ENCODE measurements at regions not wholly inside any gene's neighbourhood (a gene's known extent, or its start where the extent isn't known, plus 50 kb on each side); places are given as distances from the start of the nearest gene placed in this dataset.

- no peak for TF ChIP-seq Cebpa-rat (IDR thresholded peaks at IDR 0.05)
- Histone ChIP-seq H3K27me3 (no peaks in the 10 kb centered on the region), H3K4me3 (no peak overlapping the region), H3K4me2 (no peak overlapping the region), H4K20me1 (no peaks in the 10 kb centered on the region), H3K9ac (no peak overlapping the region), H3K9me3 (no peaks in the 10 kb centered on the region), H3K27ac (no peak overlapping the region), H3K36me3 (no peaks in the 10 kb centered on the region), H3K4me1 (no peaks in the 10 kb centered on the region)
These were observed 573.0 kb downstream of the FOXG1 start for GRCh38 chr14:29339494-29340172.

DNA sequence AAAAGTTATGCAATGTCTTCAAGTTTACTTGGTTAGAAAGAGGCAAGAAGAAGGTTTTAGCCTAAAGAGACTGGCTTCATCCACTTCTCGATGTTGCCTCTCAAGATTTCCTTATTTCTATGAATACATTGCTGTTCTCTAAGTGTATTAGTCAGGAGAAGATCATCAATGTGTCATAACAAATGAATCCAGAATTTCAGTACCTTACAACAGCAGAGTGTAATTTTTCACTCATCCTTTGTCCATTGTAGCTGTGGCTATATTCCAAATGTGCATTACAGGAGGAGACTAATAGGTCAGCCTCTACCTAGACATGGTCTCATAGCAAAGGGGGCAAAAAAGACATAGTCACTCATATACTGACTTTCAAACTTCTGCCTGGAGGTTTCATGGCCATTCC is 579.1 kb downstream of the PRKD1 start:
- no peak for TF ChIP-seq Cebpa-rat (IDR thresholded peaks at IDR 0.05)
- Histone ChIP-seq H3K27me3 (no peaks in the 10 kb centered on the region), H3K4me1 (no peaks in the 10 kb centered on the region), H3K36me3 (no peaks in the 10 kb centered on the region), H3K9me3 (no peaks in the 10 kb centered on the region), H3K27ac (no peak overlapping the region), H3K9ac (no peak overlapping the region), H3K4me2 (no peak overlapping the region), H4K20me1 (no peaks in the 10 kb centered on the region), H3K4me3 (no peak overlapping the region)

- H3K4me1 ChIP-seq: no peaks in the 10 kb centered on the region
- H3K4me3 ChIP-seq: no peak overlapping the region
- H3K27me3 ChIP-seq: no peaks in the 10 kb centered on the region
- H3K27ac ChIP-seq: no peak overlapping the region
- H4K20me1 ChIP-seq: no peaks in the 10 kb centered on the region
- no peak for TF ChIP-seq Cebpa-rat (IDR thresholded peaks at IDR 0.05)
- no peaks in the 10 kb centered on the region for H3K36me3 ChIP-seq
- H3K9ac ChIP-seq: no peak overlapping the region
- no peaks in the 10 kb centered on the region for H3K9me3 ChIP-seq
- H3K4me2 ChIP-seq: no peak overlapping the region
These were observed 577.2 kb downstream of the PRKD1 start for GRCh38 chr14:29350496-29350895.

DNA sequence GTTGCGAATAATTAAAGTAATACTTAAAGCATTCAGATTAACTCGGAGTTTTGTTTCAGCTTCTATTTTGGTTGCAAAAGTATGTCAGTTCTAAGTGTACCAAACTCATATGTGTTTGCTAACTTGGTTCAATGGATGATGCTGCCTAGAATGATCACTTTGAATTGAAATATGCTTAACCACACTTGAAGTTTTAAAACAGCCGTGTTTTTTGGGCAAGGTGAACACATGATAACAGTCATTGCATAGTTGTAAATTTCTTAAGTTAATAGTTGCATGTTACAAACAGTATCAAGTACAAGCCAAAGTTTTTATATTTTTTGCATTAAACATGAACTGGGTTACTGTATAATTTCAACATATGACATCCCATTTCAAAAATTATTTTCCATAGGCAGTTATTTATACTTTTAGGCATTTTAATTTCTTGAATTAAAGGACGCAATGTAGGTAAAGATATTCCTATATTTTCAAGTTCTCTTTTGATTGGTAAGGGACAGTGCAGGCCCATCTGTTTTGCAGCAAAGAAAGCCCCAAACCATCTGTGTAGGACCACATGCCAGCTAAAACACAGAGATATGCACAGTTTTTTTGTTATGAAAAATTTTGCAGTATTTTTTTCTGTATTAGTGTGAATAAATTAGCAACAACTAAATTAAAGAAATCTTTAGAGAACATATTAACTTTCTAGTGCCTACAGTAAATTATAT is 575.5 kb downstream of the PRKD1 start:
- Histone ChIP-seq H3K36me3 (no peaks in the 10 kb centered on the region), H3K9me3 (no peaks in the 10 kb centered on the region), H3K9ac (no peak overlapping the region), H3K4me2 (no peak overlapping the region), H3K4me1 (no peaks in the 10 kb centered on the region), H3K4me3 (no peak overlapping the region), H3K27me3 (no peaks in the 10 kb centered on the region), H4K20me1 (no peaks in the 10 kb centered on the region), H3K27ac (no peak overlapping the region)
- no peak for TF ChIP-seq Cebpa-rat (IDR thresholded peaks at IDR 0.05)

DNA sequence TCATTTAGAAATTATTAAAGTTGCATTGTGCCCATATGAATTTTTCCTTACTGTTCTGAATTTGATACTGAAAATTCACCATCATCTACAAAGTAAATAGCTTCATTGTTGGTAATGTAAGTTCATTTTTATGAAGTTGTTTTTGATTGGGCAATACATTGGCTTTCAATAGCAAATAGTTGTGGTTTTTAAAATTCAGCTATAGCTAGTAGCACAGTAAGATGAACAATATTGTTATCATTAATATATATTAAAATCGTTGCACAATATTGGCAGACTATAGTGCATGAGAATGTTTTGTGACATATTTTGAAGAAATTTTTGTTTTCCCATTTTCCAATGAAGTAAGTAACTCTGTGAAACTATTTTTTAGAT is 575.0 kb downstream of the PRKD1 start:
- Histone ChIP-seq H3K4me2 (no peak overlapping the region), H3K4me3 (no peak overlapping the region), H3K9me3 (no peaks in the 10 kb centered on the region), H3K36me3 (no peaks in the 10 kb centered on the region), H3K27ac (no peak overlapping the region), H3K27me3 (no peaks in the 10 kb centered on the region), H3K4me1 (no peaks in the 10 kb centered on the region), H3K9ac (no peak overlapping the region), H4K20me1 (no peaks in the 10 kb centered on the region)
- no peak for TF ChIP-seq Cebpa-rat (IDR thresholded peaks at IDR 0.05)

DNA sequence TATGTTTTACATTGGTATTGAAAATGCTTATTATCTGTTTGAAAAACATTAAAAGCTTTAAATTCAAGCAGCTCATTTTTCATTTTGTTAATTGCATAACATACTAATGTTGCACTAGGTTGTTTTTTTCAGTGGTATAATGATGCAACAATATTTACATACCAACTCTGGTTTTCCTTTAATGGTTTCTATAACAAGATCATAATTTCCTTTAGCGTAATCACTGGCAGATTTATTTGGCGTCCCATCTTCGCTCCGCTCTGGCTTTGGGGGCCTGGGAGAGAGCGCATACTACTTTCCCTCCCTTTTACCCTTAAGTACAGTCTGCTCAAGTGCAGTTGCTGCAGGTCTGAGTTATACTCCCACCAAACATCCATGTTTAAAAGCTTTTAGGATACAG is 574.1 kb downstream of the PRKD1 start:
- Histone ChIP-seq H3K9me3 (no peaks in the 10 kb centered on the region), H3K9ac (no peak overlapping the region), H3K4me3 (no peak overlapping the region), H3K27ac (no peak overlapping the region), H3K4me1 (no peaks in the 10 kb centered on the region), H3K4me2 (no peak overlapping the region), H3K36me3 (no peaks in the 10 kb centered on the region), H3K27me3 (no peaks in the 10 kb centered on the region), H4K20me1 (no peaks in the 10 kb centered on the region)
- TF ChIP-seq Cebpa-rat (IDR thresholded peaks at IDR 0.05): no peak

DNA sequence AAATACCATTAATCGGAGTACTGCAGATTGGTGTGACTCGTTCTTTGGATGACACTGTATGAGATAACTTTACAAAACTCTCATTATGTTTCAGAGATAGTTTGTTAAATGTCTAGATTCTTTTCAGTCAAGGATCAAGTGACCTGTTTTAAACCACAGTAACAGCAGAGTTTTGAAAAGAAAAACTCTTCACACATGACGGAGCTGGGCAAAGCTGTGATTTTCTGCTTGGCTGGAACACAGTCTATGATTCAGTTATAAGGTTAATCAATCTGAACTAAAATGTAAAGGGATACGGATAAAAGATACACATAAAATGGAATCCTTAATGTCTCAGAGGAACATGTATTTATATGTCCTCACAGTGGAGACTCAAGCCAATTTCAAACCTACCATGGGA is 573.2 kb downstream of the PRKD1 start:
- H3K4me1 ChIP-seq: no peaks in the 10 kb centered on the region
- H3K4me2 ChIP-seq: no peak overlapping the region
- H3K27me3 ChIP-seq: no peaks in the 10 kb centered on the region
- TF ChIP-seq Cebpa-rat (IDR thresholded peaks at IDR 0.05): no peak
- no peaks in the 10 kb centered on the region for H4K20me1 ChIP-seq
- H3K36me3 ChIP-seq: no peaks in the 10 kb centered on the region
- H3K9me3 ChIP-seq: no peaks in the 10 kb centered on the region
- H3K9ac ChIP-seq: no peak overlapping the region
- H3K4me3 ChIP-seq: no peak overlapping the region
- H3K27ac ChIP-seq: no peak overlapping the region

- no peaks in the 10 kb centered on the region for H3K9me3 ChIP-seq
- no peak for TF ChIP-seq Cebpa-rat (IDR thresholded peaks at IDR 0.05)
These were observed 572.3 kb downstream of the PRKD1 start for GRCh38 chr14:29355331-29355730.

DNA sequence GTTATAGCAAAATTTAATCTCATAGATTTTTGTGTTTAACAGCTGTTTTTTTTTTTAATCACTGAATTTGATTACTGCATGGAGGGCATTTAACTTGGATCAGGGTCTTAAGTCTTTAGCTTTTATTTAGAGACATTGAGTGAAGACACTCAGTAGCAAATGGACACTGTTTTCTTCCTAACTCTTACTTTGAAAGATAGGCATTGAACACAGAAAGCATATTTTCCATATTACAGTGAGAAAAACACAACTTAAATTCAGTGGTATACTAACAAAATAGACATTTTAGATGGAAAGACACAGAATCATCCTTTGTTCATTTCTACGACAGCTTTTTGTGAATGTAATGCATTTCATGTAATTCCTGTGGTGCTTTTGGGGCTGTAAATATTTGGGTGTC is 571.8 kb downstream of the PRKD1 start:
- Histone ChIP-seq H3K9me3 (no peaks in the 10 kb centered on the region), H4K20me1 (no peaks in the 10 kb centered on the region), H3K27ac (no peak overlapping the region)

More at GRCh38 chr14:29355331-29355730, 572.3 kb downstream of the PRKD1 start:
- H3K27me3 ChIP-seq: no peaks in the 10 kb centered on the region
- no peaks in the 10 kb centered on the region for H3K36me3 ChIP-seq
- no peak overlapping the region for H3K4me2 ChIP-seq
- H4K20me1 ChIP-seq: no peaks in the 10 kb centered on the region
- H3K27ac ChIP-seq: no peak overlapping the region
- H3K4me3 ChIP-seq: no peak overlapping the region
- H3K9ac ChIP-seq: no peak overlapping the region
- no peaks in the 10 kb centered on the region for H3K4me1 ChIP-seq

GRCh38 chr14:29360656-29361055 is 567.0 kb downstream of the PRKD1 start:
- TF ChIP-seq Cebpa-rat (IDR thresholded peaks at IDR 0.05): no peak
- Histone ChIP-seq H3K9ac (no peak overlapping the region), H4K20me1 (no peaks in the 10 kb centered on the region), H3K4me2 (no peak overlapping the region), H3K4me1 (no peaks in the 10 kb centered on the region), H3K9me3 (no peaks in the 10 kb centered on the region), H3K4me3 (no peak overlapping the region), H3K27me3 (no peaks in the 10 kb centered on the region), H3K27ac (no peak overlapping the region), H3K36me3 (no peaks in the 10 kb centered on the region)

More for the DNA sequence above, 571.8 kb downstream of the PRKD1 start:
- Histone ChIP-seq H3K4me1 (no peaks in the 10 kb centered on the region), H3K4me3 (no peak overlapping the region), H3K36me3 (no peaks in the 10 kb centered on the region), H3K4me2 (no peak overlapping the region), H3K9ac (no peak overlapping the region), H3K27me3 (no peaks in the 10 kb centered on the region)
- no peak for TF ChIP-seq Cebpa-rat (IDR thresholded peaks at IDR 0.05)
